Upper lobe of left lung (tissue), 6 donors: ENCODE measurements at regions not wholly inside any gene's neighbourhood (a gene's known extent, or its start where the extent isn't known, plus 50 kb on each side); places are given as distances from the start of the nearest gene placed in this dataset.

ENCODE experiments used
- ATAC-seq, 2 donors: fragments of 200-7000 bp; cut with Tn5 transposase; one replicate each; pipeline ENCODE4 v1.9.1; 2022; ENCODE audit warnings: mild to moderate bottlenecking in 2 of 2, moderate library complexity in 2 of 2; ENCODE audit not compliant: low FRiP score in 2 of 2
- DNase-seq, 2 donors: peaks; one replicate each; pipeline ENCODE4 v3.0.0-alpha.2; 2019 to 2020
- H3K27ac ChIP-seq, 4 donors: fragments of 200-600 bp; sonication (generic); one replicate each; pipeline ENCODE4 v1.5.1; 2016 to 2019
- H3K27me3 ChIP-seq, 4 donors: fragments of 200-600 bp; sonication (generic); one replicate each; pipeline ENCODE4 v1.5.1; 2017 to 2019
- H3K36me3 ChIP-seq, 4 donors: fragments of 200-600 bp; sonication (generic); one replicate each; pipeline ENCODE4 v1.5.1; 2016 to 2019
- H3K4me1 ChIP-seq, 4 donors: fragments of 200-600 bp; sonication (generic); one replicate each; pipeline ENCODE4 v1.5.1; 2018 to 2019
- H3K4me3 ChIP-seq, 4 donors: fragments of 200-600 bp; sonication (generic); one replicate each; pipeline ENCODE4 v1.5.1; 2017 to 2019; ENCODE audit warnings: mild to moderate bottlenecking in 2 of 4, moderate library complexity in 1 of 4
- H3K9me3 ChIP-seq, 4 donors: fragments of 200-600 bp; sonication (generic); one replicate each; pipeline ENCODE4 v1.5.1; 2018 to 2019
- CTCF ChIP-seq, 6 experiments: fragments of 450-650 bp in 4 of 6; fragments of 200-600 bp in 2 of 6; sonication (generic) in 2 of 6; IDR thresholded peaks; one replicate each; pipeline ENCODE4 v1.5.1; 2016 to 2019; ENCODE audit warnings: antibody characterized with exemption in 6 of 6
- EP300 ChIP-seq, 4 donors: sonication (generic); formaldehyde crosslinking; IDR thresholded peaks; one replicate each; pipeline ENCODE4 v1.5.1; 2017; ENCODE audit warnings: antibody characterized with exemption in 4 of 4, control low read depth in 2 of 4
- POLR2A ChIP-seq, 4 donors: fragments of 450-650 bp; IDR thresholded peaks; one replicate each; pipeline ENCODE4 v1.5.1; 2016 to 2017; ENCODE audit warnings: antibody characterized with exemption in 4 of 4, mild to moderate bottlenecking in 2 of 4
- POLR2AphosphoS5 ChIP-seq, 2 donors: sonication (generic); formaldehyde crosslinking; IDR thresholded peaks; one replicate each; pipeline ENCODE4 v1.5.1; 2017; ENCODE audit warnings: antibody characterized with exemption in 2 of 2
- WGBS, 2 donors: methylation state at CpG; one replicate each; pipeline ENCODE4 v1.1.5; 2017 to 2018; 5-methylcytosine and 5-hydroxymethylcytosine counted together
- donor health status: DM: no; HTN: no; CAD: no; lungs with moderate emphysema.
- donor health status: DM: no; HTN: yes; CAD: no; lungs with severe emphysema.

GRCh38 chr5:88955403-88955802 lies 72.4 kb upstream of the MEF2C start:
- TF ChIP-seq CTCF (IDR thresholded peaks at IDR 0.05) (no peak), POLR2AphosphoS5 (IDR thresholded peaks at IDR 0.05) (no peak), POLR2A (IDR thresholded peaks at IDR 0.05) (no peak), EP300 (IDR thresholded peaks at IDR 0.05) (no peak)
- no peak overlapping the region for H3K4me3 ChIP-seq
- no peaks in the 10 kb centered on the region for H3K36me3 ChIP-seq
- ATAC-seq (no peak), DNase-seq (no peak)
- no peaks in the 10 kb centered on the region for H3K9me3 ChIP-seq
- 84 to 89% methylated on average over 4 of the region's 4 CpGs for WGBS, 2 donors
- no peak overlapping the region for H3K27ac ChIP-seq
- H3K4me1 ChIP-seq: no peaks in the 10 kb centered on the region
- no peaks in the 10 kb centered on the region for H3K27me3 ChIP-seq

GRCh38 chr5:88954511-88954910 lies 71.5 kb upstream of the MEF2C start:
- TF ChIP-seq POLR2A (IDR thresholded peaks at IDR 0.05): no peak
- no peak for TF ChIP-seq CTCF (IDR thresholded peaks at IDR 0.05)
- TF ChIP-seq POLR2AphosphoS5 (IDR thresholded peaks at IDR 0.05): no peak
- no peak for TF ChIP-seq EP300 (IDR thresholded peaks at IDR 0.05)
- 79 to 92% methylated on average over 3 of the region's 3 CpGs for WGBS, 2 donors

DNA sequence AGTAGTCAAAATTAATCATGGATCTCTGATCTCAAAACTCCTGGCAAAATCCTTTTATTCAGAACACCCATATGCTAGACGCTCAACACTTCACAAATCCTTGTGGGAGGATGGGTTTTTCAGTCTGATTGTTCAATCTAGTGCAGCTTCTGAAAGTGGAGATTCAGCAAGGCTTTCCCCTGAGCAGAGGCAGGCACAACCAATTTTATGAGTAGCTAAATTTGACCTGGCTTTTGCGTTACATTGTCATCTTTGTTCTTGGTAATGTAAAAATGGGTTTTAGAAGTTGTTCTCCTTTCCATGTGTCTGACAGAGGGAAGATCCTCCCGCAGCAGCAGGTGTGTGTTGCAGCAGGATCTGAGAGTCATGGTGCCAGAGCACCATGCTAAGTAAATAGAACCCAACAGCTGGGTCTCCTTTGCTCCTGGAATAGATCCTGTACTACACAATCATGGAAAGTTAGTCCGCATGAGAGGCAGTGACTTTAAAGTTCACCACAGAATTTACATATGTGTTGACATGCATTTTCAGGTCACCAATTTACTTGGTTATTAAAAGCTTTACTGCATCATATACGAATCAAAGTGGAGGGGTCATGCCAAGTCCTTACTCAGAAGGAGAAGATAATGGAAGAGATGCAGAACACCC lies 70.1 kb upstream of the MEF2C start:
- Histone ChIP-seq H3K27me3 (no peaks in the 10 kb centered on the region), H3K4me1 (no peaks in the 10 kb centered on the region), H3K36me3 (no peaks in the 10 kb centered on the region), H3K27ac (no peak overlapping the region), H3K9me3 (no peaks in the 10 kb centered on the region), H3K4me3 (no peak overlapping the region)
- 89 to 94% methylated on average over 5 of the region's 5 CpGs for WGBS, 2 donors
- no peak for TF ChIP-seq EP300 (IDR thresholded peaks at IDR 0.05)
- TF ChIP-seq CTCF (IDR thresholded peaks at IDR 0.05): no peak
- no peak for TF ChIP-seq POLR2A (IDR thresholded peaks at IDR 0.05)
- TF ChIP-seq POLR2AphosphoS5 (IDR thresholded peaks at IDR 0.05): no peak
- no peak for ATAC-seq
- no peak for DNase-seq

More at GRCh38 chr5:88954511-88954910, 71.5 kb upstream of the MEF2C start:
- Histone ChIP-seq H3K4me1 (no peaks in the 10 kb centered on the region), H3K36me3 (no peaks in the 10 kb centered on the region), H3K4me3 (no peak overlapping the region), H3K9me3 (no peaks in the 10 kb centered on the region), H3K27ac (no peak overlapping the region), H3K27me3 (no peaks in the 10 kb centered on the region)
- ATAC-seq (no peak), DNase-seq (no peak)

DNA sequence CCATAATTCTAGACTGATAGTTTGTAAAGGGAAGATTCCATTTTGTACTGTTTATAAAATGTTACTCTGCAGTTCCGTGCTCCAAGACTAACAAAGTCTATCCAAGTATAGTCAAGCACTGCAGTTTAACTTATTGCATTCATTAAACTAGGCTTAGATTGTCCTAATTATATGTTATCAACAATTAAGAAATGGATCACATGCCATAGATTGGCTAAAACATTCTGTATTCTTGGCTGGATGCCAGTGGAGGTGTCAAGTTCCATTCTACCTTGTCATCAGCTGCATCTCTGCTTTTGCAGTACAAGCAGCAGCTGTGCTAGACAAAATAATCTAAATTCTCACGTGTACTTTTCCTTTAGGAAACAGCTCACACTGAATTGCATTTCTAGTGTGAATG lies 69.4 kb upstream of the MEF2C start:
- Histone ChIP-seq H3K4me1 (no peaks in the 10 kb centered on the region), H3K27ac (no peak overlapping the region), H3K9me3 (no peaks in the 10 kb centered on the region), H3K36me3 (no peaks in the 10 kb centered on the region), H3K27me3 (no peaks in the 10 kb centered on the region), H3K4me3 (no peak overlapping the region)
- DNase-seq: no peak
- TF ChIP-seq POLR2A (IDR thresholded peaks at IDR 0.05): no peak
- no peak for TF ChIP-seq CTCF (IDR thresholded peaks at IDR 0.05)
- no peak for TF ChIP-seq EP300 (IDR thresholded peaks at IDR 0.05)
- TF ChIP-seq POLR2AphosphoS5 (IDR thresholded peaks at IDR 0.05): no peak
- ATAC-seq: no peak
- WGBS, 2 donors: 57 to 73% methylated on average over 2 of the region's 2 CpGs

- TF ChIP-seq POLR2A (IDR thresholded peaks at IDR 0.05): no peak
- no peak for TF ChIP-seq CTCF (IDR thresholded peaks at IDR 0.05)
- TF ChIP-seq POLR2AphosphoS5 (IDR thresholded peaks at IDR 0.05): no peak
- no peak for TF ChIP-seq EP300 (IDR thresholded peaks at IDR 0.05)
- no peak for ATAC-seq
- Histone ChIP-seq H3K9me3 (no peaks in the 10 kb centered on the region), H3K4me3 (no peak overlapping the region), H3K27ac (no peak overlapping the region), H3K36me3 (no peaks in the 10 kb centered on the region), H3K27me3 (no peaks in the 10 kb centered on the region), H3K4me1 (no peaks in the 10 kb centered on the region)
- no peak for DNase-seq
- WGBS, 2 donors: 78% methylated on average over 4 of the region's 4 CpGs
Observed at GRCh38 chr5:88951457-88951856, 68.5 kb upstream of the MEF2C start.
